Activated CD4-positive, alpha-beta memory T cell treated with anti-CD3 and anti-CD28 coated beads for 36 hours (primary cell): ENCODE measurements at regions not wholly inside any gene's neighbourhood (a gene's known extent, or its start where the extent isn't known, plus 50 kb on each side); places are given as distances from the start of the nearest gene placed in this dataset.

Source experiments
- CTCF ChIA-PET: fragments of 350-600 bp; sonication (Branson Sonifier 250); formaldehyde crosslinking; loops from one replicate; lab custom pipeline; 2021; ENCODE audit warnings: antibody characterized with exemption, inconsistent platforms; lab: Charles Lee
- POLR2A ChIA-PET: fragments of 350-600 bp; sonication (Branson Sonifier 250); formaldehyde crosslinking; loops from one replicate; lab custom pipeline; 2021; ENCODE audit warnings: antibody characterized with exemption; lab: Charles Lee
- DNase-seq: peaks from one replicate; pipeline ENCODE4 v3.0.0-alpha.2; 2020
- H3K27ac Mint-ChIP-seq: one replicate; pipeline ENCODE4 v1.8.0; 2021; ENCODE audit warnings: mixed read lengths
- H3K27me3 Mint-ChIP-seq: one replicate; pipeline ENCODE4 v1.8.0; 2021; ENCODE audit warnings: mixed read lengths
- H3K36me3 Mint-ChIP-seq: one replicate; pipeline ENCODE4 v1.8.0; 2021; ENCODE audit warnings: mixed read lengths
- H3K4me1 Mint-ChIP-seq: one replicate; pipeline ENCODE4 v1.8.0; 2021; ENCODE audit warnings: low read depth, mixed read lengths
- H3K4me3 Mint-ChIP-seq: one replicate; pipeline ENCODE4 v1.8.0; 2021; ENCODE audit warnings: mild to moderate bottlenecking, mixed read lengths
- H3K9me3 Mint-ChIP-seq: one replicate; pipeline ENCODE4 v1.8.0; 2021; ENCODE audit warnings: mixed read lengths
- intact Hi-C: fragments of 100-400 bp; cut with micrococcal nuclease; formaldehyde crosslinking; loops from one replicate; pipeline ENCODE4 v1.15.1; 2023

- no peaks in the 10 kb centered on the region for H3K4me1 Mint-ChIP-seq
- no peak overlapping the region for H3K4me3 Mint-ChIP-seq
- CTCF ChIA-PET, result no interaction called here
- DNase-seq, result no peak
- intact Hi-C loops, result no loop called here
- H3K27me3 Mint-ChIP-seq, result no peaks in the 10 kb centered on the region
- no peak overlapping the region for H3K27ac Mint-ChIP-seq
- POLR2A ChIA-PET, result no interaction called here
- no peaks in the 10 kb centered on the region for H3K9me3 Mint-ChIP-seq
- no peaks in the 10 kb centered on the region for H3K36me3 Mint-ChIP-seq
Observed at GRCh38 chr2:220269367-220269766, 641.9 kb downstream of the SLC4A3 start.

- no peaks in the 10 kb centered on the region for H3K36me3 Mint-ChIP-seq
- H3K9me3 Mint-ChIP-seq, result no peaks in the 10 kb centered on the region
- POLR2A ChIA-PET, result no interaction called here
- CTCF ChIA-PET, result no interaction called here
- H3K4me3 Mint-ChIP-seq, result no peak overlapping the region
- peaks cover 2% of the 10 kb centered on the region for H3K27me3 Mint-ChIP-seq
- intact Hi-C loops, result no loop called here
- no peak for DNase-seq
- no peaks in the 10 kb centered on the region for H3K4me1 Mint-ChIP-seq
- no peak overlapping the region for H3K27ac Mint-ChIP-seq
Observed at GRCh38 chr2:220270481-220271070, 643.1 kb downstream of the SLC4A3 start.

- H3K36me3 Mint-ChIP-seq, result no peaks in the 10 kb centered on the region
- H3K4me1 Mint-ChIP-seq, result no peaks in the 10 kb centered on the region
- no peaks in the 10 kb centered on the region for H3K9me3 Mint-ChIP-seq
- no peak overlapping the region for H3K27ac Mint-ChIP-seq
- ChIA-PET POLR2A (no interaction called here), CTCF (no interaction called here)
- no peak for DNase-seq
- H3K4me3 Mint-ChIP-seq, result no peak overlapping the region
- intact Hi-C loops, result no loop called here
- H3K27me3 Mint-ChIP-seq, result peaks cover 2% of the 10 kb centered on the region
Observed at GRCh38 chr2:220272656-220273055, 645.2 kb downstream of the SLC4A3 start.

GRCh38 chr2:220273082-220273481, 645.7 kb downstream of the SLC4A3 start:
- H3K27ac Mint-ChIP-seq, result no peak overlapping the region
- intact Hi-C loops, result no loop called here
- H3K9me3 Mint-ChIP-seq, result no peaks in the 10 kb centered on the region
- H3K36me3 Mint-ChIP-seq, result no peaks in the 10 kb centered on the region
- ChIA-PET CTCF (no interaction called here), POLR2A (no interaction called here)
- H3K27me3 Mint-ChIP-seq, result peaks cover 2% of the 10 kb centered on the region
- no peaks in the 10 kb centered on the region for H3K4me1 Mint-ChIP-seq
- no peak for DNase-seq
- H3K4me3 Mint-ChIP-seq, result no peak overlapping the region

GRCh38 chr2:220275454-220275853, 648.0 kb downstream of the SLC4A3 start:
- H3K27ac Mint-ChIP-seq, result no peak overlapping the region
- H3K4me1 Mint-ChIP-seq, result no peaks in the 10 kb centered on the region
- DNase-seq, result no peak
- H3K9me3 Mint-ChIP-seq, result no peaks in the 10 kb centered on the region
- POLR2A ChIA-PET, result no interaction called here
- no peak overlapping the region for H3K4me3 Mint-ChIP-seq
- intact Hi-C loops, result no loop called here
- H3K36me3 Mint-ChIP-seq, result no peaks in the 10 kb centered on the region
- CTCF ChIA-PET, result no interaction called here
- H3K27me3 Mint-ChIP-seq, result peaks cover 2% of the 10 kb centered on the region

- no peak overlapping the region for H3K27ac Mint-ChIP-seq
- H3K4me3 Mint-ChIP-seq, result no peak overlapping the region
- intact Hi-C loops, result no loop called here
- H3K9me3 Mint-ChIP-seq, result no peaks in the 10 kb centered on the region
- POLR2A ChIA-PET, result no interaction called here
- no peaks in the 10 kb centered on the region for H3K4me1 Mint-ChIP-seq
- H3K36me3 Mint-ChIP-seq, result no peaks in the 10 kb centered on the region
- peaks cover 2% of the 10 kb centered on the region for H3K27me3 Mint-ChIP-seq
- CTCF ChIA-PET, result no interaction called here
- no peak for DNase-seq
Observed at GRCh38 chr2:220276741-220277444, 649.5 kb downstream of the SLC4A3 start.

- H3K36me3 Mint-ChIP-seq, result no peaks in the 10 kb centered on the region
- H3K9me3 Mint-ChIP-seq, result no peaks in the 10 kb centered on the region
- intact Hi-C loops, result no loop called here
- CTCF ChIA-PET, result no interaction called here
- POLR2A ChIA-PET, result no interaction called here
- H3K27me3 Mint-ChIP-seq, result peaks cover 2% of the 10 kb centered on the region
- H3K27ac Mint-ChIP-seq, result no peak overlapping the region
- no peak for DNase-seq
- no peak overlapping the region for H3K4me3 Mint-ChIP-seq
- H3K4me1 Mint-ChIP-seq, result no peaks in the 10 kb centered on the region
Observed at GRCh38 chr2:220277445-220277975, 650.1 kb downstream of the SLC4A3 start.

GRCh38 chr2:220278022-220278421, 650.6 kb downstream of the SLC4A3 start:
- no peaks in the 10 kb centered on the region for H3K4me1 Mint-ChIP-seq
- no peak overlapping the region for H3K27ac Mint-ChIP-seq
- ChIA-PET POLR2A (no interaction called here), CTCF (no interaction called here)
- intact Hi-C loops, result no loop called here
- no peaks in the 10 kb centered on the region for H3K9me3 Mint-ChIP-seq
- H3K36me3 Mint-ChIP-seq, result no peaks in the 10 kb centered on the region
- H3K27me3 Mint-ChIP-seq, result peaks cover 2% of the 10 kb centered on the region
- DNase-seq, result no peak
- no peak overlapping the region for H3K4me3 Mint-ChIP-seq

- no peak for DNase-seq
Observed at GRCh38 chr2:220279372-220279771, 651.9 kb downstream of the SLC4A3 start.

GRCh38 chr2:220279840-220280239, 652.4 kb downstream of the SLC4A3 start:
- H3K27ac Mint-ChIP-seq, result no peak overlapping the region
- no peak for DNase-seq
- intact Hi-C loops, result no loop called here
- H3K9me3 Mint-ChIP-seq, result no peaks in the 10 kb centered on the region
- H3K4me3 Mint-ChIP-seq, result no peak overlapping the region
- no peaks in the 10 kb centered on the region for H3K4me1 Mint-ChIP-seq
- no peaks in the 10 kb centered on the region for H3K36me3 Mint-ChIP-seq
- peaks cover 2% of the 10 kb centered on the region for H3K27me3 Mint-ChIP-seq
- POLR2A ChIA-PET, result no interaction called here
- CTCF ChIA-PET, result no interaction called here

More at GRCh38 chr2:220279372-220279771, 651.9 kb downstream of the SLC4A3 start:
- Mint-ChIP-seq H3K4me1 (no peaks in the 10 kb centered on the region), H3K9me3 (no peaks in the 10 kb centered on the region), H3K27me3 (peaks cover 2% of the 10 kb centered on the region), H3K4me3 (no peak overlapping the region), H3K27ac (no peak overlapping the region), H3K36me3 (no peaks in the 10 kb centered on the region)
- POLR2A ChIA-PET, result interaction anchor here (0.7 kb wide), 1 partner anchor 69 kb away, joined by 3 read pairs; no protein-coding TSS in a partner anchor
- CTCF ChIA-PET, result no interaction called here
- intact Hi-C loops, result no loop called here

GRCh38 chr2:220280736-220281135, 653.3 kb downstream of the SLC4A3 start:
- Mint-ChIP-seq H3K36me3 (no peaks in the 10 kb centered on the region), H3K27ac (no peak overlapping the region), H3K27me3 (no peaks in the 10 kb centered on the region), H3K4me1 (no peaks in the 10 kb centered on the region), H3K4me3 (no peak overlapping the region), H3K9me3 (no peaks in the 10 kb centered on the region)
- intact Hi-C loops, result no loop called here
- no peak for DNase-seq
- CTCF ChIA-PET, result no interaction called here
- POLR2A ChIA-PET, result no interaction called here

GRCh38 chr2:220281771-220282170, 654.3 kb downstream of the SLC4A3 start:
- Mint-ChIP-seq H3K27me3 (no peaks in the 10 kb centered on the region), H3K27ac (no peak overlapping the region), H3K4me1 (no peaks in the 10 kb centered on the region), H3K36me3 (no peaks in the 10 kb centered on the region), H3K4me3 (no peak overlapping the region), H3K9me3 (no peaks in the 10 kb centered on the region)
- ChIA-PET POLR2A (no interaction called here), CTCF (no interaction called here)
- DNase-seq, result no peak
- intact Hi-C loops, result no loop called here

GRCh38 chr2:220282236-220282635, 654.8 kb downstream of the SLC4A3 start:
- ChIA-PET CTCF (no interaction called here), POLR2A (no interaction called here)

More at GRCh38 chr2:220282236-220282635, 654.8 kb downstream of the SLC4A3 start:
- no peaks in the 10 kb centered on the region for H3K9me3 Mint-ChIP-seq
- intact Hi-C loops, result no loop called here
- H3K4me1 Mint-ChIP-seq, result no peaks in the 10 kb centered on the region
- no peaks in the 10 kb centered on the region for H3K36me3 Mint-ChIP-seq
- H3K27me3 Mint-ChIP-seq, result no peaks in the 10 kb centered on the region
- no peak for DNase-seq
- no peak overlapping the region for H3K4me3 Mint-ChIP-seq
- no peak overlapping the region for H3K27ac Mint-ChIP-seq
